K562 (cell line): ENCODE measurements at regions not wholly inside any gene's neighbourhood (a gene's known extent, or its start where the extent isn't known, plus 50 kb on each side); places are given as distances from the start of the nearest gene placed in this dataset.

Experiments
- ATAC-seq: fragments of 200-7000 bp; cut with Tn5 transposase; 3 replicates; pipeline ENCODE4 v1.9.1; 2020; ENCODE audit warnings: moderate library complexity
- BruUV-seq: library from RNA; stranded (reverse); fragments of 400-500 nt; replicated peaks from 2 replicates; lab custom pipeline; 2021; lab: Mats Ljungman, UMichigan
- CTCF ChIA-PET: fragments of 300-600 bp; formaldehyde crosslinking; extraction: SDS; loops from one replicate; lab custom pipeline; 2021; ENCODE audit warnings: low intra/inter-chr PET ratio; lab: Yijun Ruan, JAX
- POLR2A ChIA-PET: fragments of 300-600, 350-650 bp; sonication (Branson Sonifier 250); formaldehyde crosslinking; extraction: SDS; loops from one replicate; lab custom pipeline; 2021; ENCODE audit warnings: antibody characterized with exemption, inconsistent platforms; lab: Yijun Ruan, JAX
- DNase-seq, 4 experiments: peaks; one replicate each; pipeline versions ENCODE4 v3.0.0 to v3.0.0-alpha.2; 2011 to 2018; ENCODE audit warnings: low spot score in 3 of 4, mixed read lengths in 3 of 4; ENCODE audit errors: extremely low read depth in 1 of 4
- FAIRE-seq: peaks from 2 replicates; lab custom pipeline; 2011; peaks lifted over from hg19 to GRCh38; lab: Jason Lieb, UNC
- H2AFZ ChIP-seq: 2 replicates; pipeline ENCODE4 v1.6.0; 2011; ENCODE audit warnings: low read depth, low read length, control low read depth, inconsistent platforms
- H3K27ac ChIP-seq: fragments of 200-600 bp; 3 replicates; pipeline ENCODE4 v1.8.0; 2011; ENCODE audit warnings: low read depth, mild to moderate bottlenecking, control low read depth, inconsistent platforms, low read length, moderate library complexity, mixed read lengths; ENCODE audit errors: extremely low read depth
- H3K27me3 ChIP-seq, 2 experiments: fragments of 300-600 bp in 1 of 2; 2 replicates in 1 of 2; 3 replicates in 1 of 2; pipeline versions ENCODE4 v1.6.0 to v1.8.0; 2011; ENCODE audit warnings: inconsistent platforms in 2 of 2, low read length in 2 of 2, mild to moderate bottlenecking in 1 of 2, mixed read lengths in 1 of 2, moderate library complexity in 1 of 2; ENCODE audit not compliant: control insufficient read depth in 2 of 2, insufficient read depth in 2 of 2
- H3K36me3 ChIP-seq: fragments of 300-600 bp; 3 replicates; pipeline ENCODE4 v1.8.0; 2011; ENCODE audit warnings: mild to moderate bottlenecking, low read length, inconsistent platforms; ENCODE audit not compliant: control insufficient read depth, insufficient read depth
- H3K4me1 ChIP-seq, 2 experiments: fragments of 200-600 bp in 1 of 2; replicated peaks in 1 of 2; 2 replicates in 1 of 2; 3 replicates in 1 of 2; pipeline versions ENCODE4 v1.5.1 to v1.8.0; 2011; ENCODE audit warnings: inconsistent platforms in 2 of 2, low read length in 2 of 2, mild to moderate bottlenecking in 1 of 2, mixed read lengths in 1 of 2, moderate library complexity in 1 of 2; ENCODE audit not compliant: control insufficient read depth in 2 of 2, insufficient read depth in 2 of 2
- H3K4me2 ChIP-seq: 2 replicates; pipeline ENCODE4 v1.6.1; 2011; ENCODE audit warnings: low read length, control low read depth, inconsistent platforms, mixed read lengths; ENCODE audit not compliant: insufficient read depth
- H3K4me3 ChIP-seq: fragments of 200-600 bp; sonication (generic), shearing (Covaris generic); 2 replicates; pipeline ENCODE4 v1.5.1; 2016; ENCODE audit warnings: control low read depth, inconsistent platforms
- H3K79me2 ChIP-seq: fragments of 200-600 bp; 3 replicates; pipeline ENCODE4 v1.8.0; 2011; ENCODE audit warnings: low read length, inconsistent platforms; ENCODE audit not compliant: control insufficient read depth, insufficient read depth
- H3K9ac ChIP-seq, 2 experiments: 2 replicates each; pipeline versions ENCODE4 v1.6.0 to v1.6.1; 2011; ENCODE audit warnings: low read depth in 2 of 2, low read length in 2 of 2, control low read depth in 1 of 2, inconsistent platforms in 1 of 2, mild to moderate bottlenecking in 1 of 2, mixed read lengths in 1 of 2; ENCODE audit not compliant: insufficient read depth in 1 of 2
- H3K9me1 ChIP-seq: one replicate; pipeline ENCODE4 v1.6.0; 2011; ENCODE audit warnings: inconsistent platforms, mild to moderate bottlenecking, low read length, moderate library complexity; ENCODE audit not compliant: control insufficient read depth, insufficient read depth
- H3K9me3 ChIP-seq: replicated peaks from 2 replicates; pipeline ENCODE4 v1.5.1; 2011; ENCODE audit warnings: low read depth, low read length, inconsistent platforms; ENCODE audit not compliant: control insufficient read depth, insufficient read depth
- H4K20me1 ChIP-seq: replicated peaks from 2 replicates; pipeline ENCODE4 v1.6.1; 2011; ENCODE audit warnings: low read length, inconsistent platforms, mixed read lengths; ENCODE audit not compliant: control insufficient read depth, insufficient read depth
- ATF4 ChIP-seq: fragments of 450-650 bp; formaldehyde crosslinking; IDR thresholded peaks from 2 replicates; pipeline ENCODE4 v1.4.0; 2022; ENCODE audit warnings: mild to moderate bottlenecking, moderate library complexity
- CBX8 ChIP-seq: fragments of 200-600 bp; sonication (generic); IDR thresholded peaks from 2 replicates; pipeline ENCODE4 v1.6.1; 2012; ENCODE audit warnings: borderline replicate concordance, mixed run types, low read depth, mild to moderate bottlenecking, moderate library complexity, mixed read lengths, low read length, control low read depth, inconsistent platforms; ENCODE audit not compliant: poor library complexity, severe bottlenecking; ENCODE audit errors: extremely low read depth
- CCNT2 ChIP-seq: IDR thresholded peaks from 2 replicates; pipeline ENCODE4 v1.6.1; 2011; ENCODE audit warnings: borderline replicate concordance, low read depth, mild to moderate bottlenecking, moderate library complexity, mixed read lengths, low read length; ENCODE audit not compliant: insufficient read length; ENCODE audit errors: extremely low read depth
- FOXA1 ChIP-seq: fragments of 450-650 bp; IDR thresholded peaks from 2 replicates; pipeline ENCODE4 v1.6.1; 2016; ENCODE audit warnings: mild to moderate bottlenecking, borderline replicate concordance
- GATA2 ChIP-seq: sonication (generic); formaldehyde crosslinking; IDR thresholded peaks from 2 replicates; pipeline ENCODE4 v1.4.0; 2020; ENCODE audit warnings: mild to moderate bottlenecking, missing genetic modification reagents
- GATAD2B ChIP-seq: fragments of 450-650 bp; IDR thresholded peaks from 2 replicates; pipeline ENCODE4 v1.6.1; 2017; ENCODE audit warnings: mild to moderate bottlenecking, borderline replicate concordance
- HNRNPUL1 ChIP-seq: fragments of 200-400 bp; formaldehyde crosslinking; IDR thresholded peaks from 2 replicates; pipeline ENCODE4 v1.6.1; 2017; ENCODE audit warnings: low read length
- IRF1 ChIP-seq: sonication (generic); formaldehyde crosslinking; IDR thresholded peaks from 2 replicates; pipeline ENCODE4 v1.8.0; 2022; ENCODE audit warnings: missing genetic modification reagents, mild to moderate bottlenecking, borderline replicate concordance
- IRF9 ChIP-seq: fragments of 450-650 bp; IDR thresholded peaks from 2 replicates; pipeline ENCODE4 v1.6.1; 2016; ENCODE audit warnings: missing biosample characterization, missing genetic modification characterization
- POLR3G ChIP-seq: IDR thresholded peaks from 2 replicates; pipeline ENCODE4 v1.6.1; 2011; ENCODE audit not compliant: insufficient read length, insufficient replicate concordance; ENCODE audit errors: extremely low read depth
- RCOR1 ChIP-seq, 2 experiments: IDR thresholded peaks; 2 replicates each; pipeline ENCODE4 v1.6.1; 2012; ENCODE audit warnings: low read depth in 2 of 2, low read length in 2 of 2, borderline replicate concordance in 1 of 2, improper control_type of control experiment in 1 of 2
- SRF ChIP-seq, 2 experiments: fragments of 250-450, 450-650 bp in 1 of 2; sonication (Bioruptor Pico) in 1 of 2; sonication (generic) in 1 of 2; formaldehyde crosslinking; IDR thresholded peaks; 2 replicates each; pipeline versions ENCODE4 v1.5.0 to v1.5.1; 2020 to 2022; ENCODE audit warnings: mild to moderate bottlenecking in 1 of 2, missing genetic modification reagents in 1 of 2
- TRIM24 ChIP-seq, 2 experiments: fragments of 450-650 bp; IDR thresholded peaks; 2 replicates each; pipeline ENCODE4 v1.6.1; 2016
- ZNF232 ChIP-seq: sonication (generic); formaldehyde crosslinking; IDR thresholded peaks from 2 replicates; pipeline ENCODE4 v1.8.0; 2022; ENCODE audit warnings: mild to moderate bottlenecking, missing genetic modification reagents
- ZNF280B ChIP-seq: fragments of 250-450 bp; sonication (Bioruptor Pico); IDR thresholded peaks from 2 replicates; pipeline ENCODE4 v1.5.1; 2021; ENCODE audit warnings: mild to moderate bottlenecking
- ZNF511 ChIP-seq: sonication (generic); formaldehyde crosslinking; IDR thresholded peaks from 2 replicates; pipeline ENCODE4 v1.8.0; 2022; ENCODE audit warnings: mild to moderate bottlenecking, missing genetic modification reagents
- WGBS: fragments of 100-300 bp; shearing (Covaris generic); methylation state at CpG from one replicate; pipeline ENCODE4 v1.1.6; 2016; ENCODE audit warnings: low coverage, mixed read lengths; ENCODE audit not compliant: insufficient coverage; ENCODE audit errors: missing lambda C conversion rate; 5-methylcytosine and 5-hydroxymethylcytosine counted together
- in situ Hi-C: fragments of 300-500 bp; cut with MboI; formaldehyde crosslinking; loops from 4 replicates; pipeline ENCODE4 v1.15.0; 2018; ENCODE audit warnings: inconsistent platforms, mixed read lengths
- intact Hi-C: fragments of 100-400 bp; cut with micrococcal nuclease; formaldehyde crosslinking; loops from 2 replicates; pipeline ENCODE4 v1.14.2; 2022

GRCh38 chr18:71020342-71021029 lies 731.6 kb downstream of the SOCS6 start:
- no peak for DNase-seq
- no peak overlapping the region for H3K4me2 ChIP-seq
- intact Hi-C loops (no loop called here), in situ Hi-C loops (no loop called here)
- H3K9ac ChIP-seq = no peak overlapping the region
- no peak overlapping the region for H3K27ac ChIP-seq
- FAIRE-seq = no peak
- ATAC-seq = no peak
- H4K20me1 ChIP-seq = no peaks in the 10 kb centered on the region
- no peaks in the 10 kb centered on the region for H3K4me1 ChIP-seq
- no peak overlapping the region for H3K4me3 ChIP-seq
- no peaks in the 10 kb centered on the region for H3K36me3 ChIP-seq
- no peaks in the 10 kb centered on the region for H3K79me2 ChIP-seq
- ChIA-PET POLR2A (no interaction called here), CTCF (no interaction called here)
- no peak overlapping the region for H2AFZ ChIP-seq
- H3K9me3 ChIP-seq = no peaks in the 10 kb centered on the region
- H3K27me3 ChIP-seq = no peaks in the 10 kb centered on the region
- WGBS = 0% methylated on average over 3 of the region's 3 CpGs
- H3K9me1 ChIP-seq = no peaks in the 10 kb centered on the region
- no TSS peak for BruUV-seq
- TF ChIP-seq ZNF511 (CRISPR knock-in tag) = no peak
- TF ChIP-seq FOXA1 = no peak
- no peak for TF ChIP-seq TRIM24 (IDR thresholded peaks at IDR 0.05)
- TF ChIP-seq POLR3G = no peak
- no peak for TF ChIP-seq ATF4 (CRISPR knock-in tag)
- no peak for TF ChIP-seq IRF1
- no peak for TF ChIP-seq HNRNPUL1
- no peak for TF ChIP-seq IRF9 (tag)
- TF ChIP-seq GATA2 (CRISPR knock-in tag) = no peak
- TF ChIP-seq CBX8 = no peak
- no peak for TF ChIP-seq ZNF280B (CRISPR knock-in tag)
- TF ChIP-seq ZNF232 = no peak
- no peak for TF ChIP-seq CCNT2
- TF ChIP-seq GATAD2B = no peak
- TF ChIP-seq RCOR1 (IDR thresholded peaks at IDR 0.05; ENCODE audit: borderline replicate concordance in 1 of 2, low read depth in 2 of 2, low read length in 2 of 2) = no peak
- no peak for TF ChIP-seq SRF (CRISPR knock-in tag; IDR thresholded peaks at IDR 0.05)
